Stomach (tissue), 8 donors: ENCODE measurements at regions not wholly inside any gene's neighbourhood (a gene's known extent, or its start where the extent isn't known, plus 50 kb on each side); places are given as distances from the start of the nearest gene placed in this dataset.

ENCODE experiments used
- DNase-seq, 2 donors: peaks; one replicate each; pipeline versions ENCODE4 v3.0.0 to v3.0.0-alpha.2; 2013 to 2019
- H3K27ac ChIP-seq, 5 donors: fragments of 200-600 bp in 4 of 5; sonication (generic) in 4 of 5; one replicate each; pipeline ENCODE4 v1.5.1; 2013 to 2019; ENCODE audit warnings: mild to moderate bottlenecking in 1 of 5, moderate library complexity in 1 of 5
- H3K27me3 ChIP-seq, 3 donors: fragments of 200-600 bp; sonication (generic); one replicate each; pipeline ENCODE4 v1.5.1; 2017 to 2019; ENCODE audit warnings: mixed run types in 1 of 3
- H3K36me3 ChIP-seq, 4 donors: fragments of 200-600 bp; sonication (generic); 1 replicate in 3 of 4; 2 replicates in 1 of 4; pipeline ENCODE4 v1.5.1; 2016 to 2019
- H3K4me1 ChIP-seq, 4 donors: fragments of 200-600 bp; sonication (generic); one replicate each; pipeline ENCODE4 v1.5.1; 2016 to 2019
- H3K4me3 ChIP-seq, 4 donors: fragments of 200-600 bp; sonication (generic) in 3 of 4; one replicate each; pipeline ENCODE4 v1.5.1; 2016 to 2019; ENCODE audit warnings: mild to moderate bottlenecking in 1 of 4
- H3K9me3 ChIP-seq, 4 donors: fragments of 200-600 bp; sonication (generic); one replicate each; pipeline ENCODE4 v1.5.1; 2016 to 2019
- EP300 ChIP-seq: sonication (generic); formaldehyde crosslinking; IDR thresholded peaks from one replicate; pipeline ENCODE4 v1.6.1; 2017; ENCODE audit warnings: antibody characterized with exemption
- POLR2A ChIP-seq, 4 donors: fragments of 450-650 bp; IDR thresholded peaks; one replicate each; pipeline ENCODE4 v1.6.1; 2016; ENCODE audit warnings: antibody characterized with exemption in 4 of 4, control low read depth in 2 of 4, mild to moderate bottlenecking in 1 of 4, moderate library complexity in 1 of 4
- POLR2AphosphoS5 ChIP-seq, 3 donors: sonication (generic); formaldehyde crosslinking; IDR thresholded peaks; one replicate each; pipeline ENCODE4 v1.6.1; 2016; ENCODE audit warnings: antibody characterized with exemption in 3 of 3
- WGBS, 5 donors: extraction: QIAGEN DNeasy Blood & Tissue Kit in 3 of 5; methylation state at CpG; one replicate each; pipeline versions ENCODE4 v1.1.5 to v1.1.7; 2013 to 2018; 5-methylcytosine and 5-hydroxymethylcytosine counted together
- intact Hi-C: fragments of 100-400 bp; cut with DNase I; formaldehyde crosslinking; loops from one replicate; pipeline ENCODE4 v1.15.1; 2023; ENCODE audit warnings: low total_unique reads
- TF ChIP-seq, protein P1 (sequence below), 7 experiments: fragments of 450-650 bp in 4 of 7; fragments of 200-600 bp in 3 of 7; sonication (generic) in 3 of 7; IDR thresholded peaks; one replicate each; pipeline ENCODE4 v1.5.1; 2016 to 2019; ENCODE audit warnings: antibody characterized with exemption in 7 of 7, control low read depth in 2 of 7, mild to moderate bottlenecking in 1 of 7
- donor health status: healthy with polysubstance abuse.
- donor health status: Bipolar disorder and iron deficiency.
- donor health status: healthy.

DNA sequence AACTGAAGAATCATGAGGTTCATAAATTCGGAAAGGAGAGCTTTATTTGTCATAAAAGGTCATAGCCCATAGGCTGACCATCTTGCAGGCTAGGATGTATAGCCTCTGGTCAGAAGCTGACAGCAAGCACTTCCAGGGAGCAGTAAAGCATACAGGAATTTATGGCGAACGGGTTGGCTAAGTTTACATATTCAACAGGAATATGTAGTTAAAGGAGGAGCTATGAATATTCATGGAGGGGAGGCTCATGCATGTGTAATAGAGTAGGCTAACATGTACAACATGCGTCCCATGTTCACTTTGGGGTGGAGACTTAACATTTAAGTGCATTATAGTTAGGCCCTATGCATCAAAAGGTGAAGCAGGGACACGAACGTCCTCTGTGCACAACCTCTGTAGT is 1425.7 kb upstream of the TENM3 start:
- intact Hi-C loops: no loop called here
- TF ChIP-seq EP300 (no peak), POLR2A (IDR thresholded peaks at IDR 0.05) (no peak), POLR2AphosphoS5 (IDR thresholded peaks at IDR 0.05) (no peak)
- TF ChIP-seq, protein P1, sequence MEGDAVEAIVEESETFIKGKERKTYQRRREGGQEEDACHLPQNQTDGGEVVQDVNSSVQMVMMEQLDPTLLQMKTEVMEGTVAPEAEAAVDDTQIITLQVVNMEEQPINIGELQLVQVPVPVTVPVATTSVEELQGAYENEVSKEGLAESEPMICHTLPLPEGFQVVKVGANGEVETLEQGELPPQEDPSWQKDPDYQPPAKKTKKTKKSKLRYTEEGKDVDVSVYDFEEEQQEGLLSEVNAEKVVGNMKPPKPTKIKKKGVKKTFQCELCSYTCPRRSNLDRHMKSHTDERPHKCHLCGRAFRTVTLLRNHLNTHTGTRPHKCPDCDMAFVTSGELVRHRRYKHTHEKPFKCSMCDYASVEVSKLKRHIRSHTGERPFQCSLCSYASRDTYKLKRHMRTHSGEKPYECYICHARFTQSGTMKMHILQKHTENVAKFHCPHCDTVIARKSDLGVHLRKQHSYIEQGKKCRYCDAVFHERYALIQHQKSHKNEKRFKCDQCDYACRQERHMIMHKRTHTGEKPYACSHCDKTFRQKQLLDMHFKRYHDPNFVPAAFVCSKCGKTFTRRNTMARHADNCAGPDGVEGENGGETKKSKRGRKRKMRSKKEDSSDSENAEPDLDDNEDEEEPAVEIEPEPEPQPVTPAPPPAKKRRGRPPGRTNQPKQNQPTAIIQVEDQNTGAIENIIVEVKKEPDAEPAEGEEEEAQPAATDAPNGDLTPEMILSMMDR (IDR thresholded peaks at IDR 0.05): no peak
- no peaks in the 10 kb centered on the region for H3K36me3 ChIP-seq
- 86 to 90% (median 88%) methylated on average over 6 of the region's 6 CpGs for WGBS, 5 donors
- no peaks in the 10 kb centered on the region for H3K27me3 ChIP-seq
- H3K4me3 ChIP-seq: no peak overlapping the region
- H3K4me1 ChIP-seq: no peaks in the 10 kb centered on the region
- DNase-seq: no peak
- no peaks in the 10 kb centered on the region for H3K9me3 ChIP-seq
- H3K27ac ChIP-seq: no peak overlapping the region

DNA sequence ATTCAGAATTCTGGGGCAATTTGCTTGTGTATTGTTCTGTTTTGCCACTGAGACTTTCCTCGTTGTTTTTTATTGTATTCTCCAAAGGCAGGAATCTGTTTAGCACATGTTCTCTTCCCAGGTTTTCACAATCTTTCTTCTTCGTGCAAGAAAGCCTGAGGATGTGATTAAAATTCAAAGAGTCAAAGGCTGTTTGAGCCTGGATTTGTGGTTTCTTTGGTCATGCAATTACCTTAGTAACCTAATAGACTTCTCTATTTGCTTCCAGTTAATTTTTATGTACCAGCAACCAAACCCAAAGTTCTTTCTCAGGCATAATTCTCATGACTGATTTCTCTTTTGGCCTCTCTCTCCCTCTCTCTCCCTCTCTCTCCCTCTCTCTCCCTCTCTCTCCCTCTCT is 1420.1 kb upstream of the TENM3 start:
- Histone ChIP-seq H3K36me3 (no peaks in the 10 kb centered on the region), H3K4me3 (no peak overlapping the region), H3K4me1 (peaks cover 0 to 11% (median 0%) of the 10 kb centered on the region in 4 donors), H3K9me3 (no peaks in the 10 kb centered on the region), H3K27ac (no peak overlapping the region), H3K27me3 (no peaks in the 10 kb centered on the region)
- intact Hi-C loops: loop anchor here (10.0 kb wide), 1 partner anchor 702 kb away; no protein-coding TSS in a partner anchor
- WGBS, 5 donors: 33 to 89% (median 39%) methylated on average over 1 to 2 of the region's 2 CpGs
- DNase-seq: no peak
- no peak for TF ChIP-seq POLR2AphosphoS5 (IDR thresholded peaks at IDR 0.05)
- TF ChIP-seq POLR2A (IDR thresholded peaks at IDR 0.05): no peak
- TF ChIP-seq, protein P1 (IDR thresholded peaks at IDR 0.05): no peak
- TF ChIP-seq EP300: no peak

DNA sequence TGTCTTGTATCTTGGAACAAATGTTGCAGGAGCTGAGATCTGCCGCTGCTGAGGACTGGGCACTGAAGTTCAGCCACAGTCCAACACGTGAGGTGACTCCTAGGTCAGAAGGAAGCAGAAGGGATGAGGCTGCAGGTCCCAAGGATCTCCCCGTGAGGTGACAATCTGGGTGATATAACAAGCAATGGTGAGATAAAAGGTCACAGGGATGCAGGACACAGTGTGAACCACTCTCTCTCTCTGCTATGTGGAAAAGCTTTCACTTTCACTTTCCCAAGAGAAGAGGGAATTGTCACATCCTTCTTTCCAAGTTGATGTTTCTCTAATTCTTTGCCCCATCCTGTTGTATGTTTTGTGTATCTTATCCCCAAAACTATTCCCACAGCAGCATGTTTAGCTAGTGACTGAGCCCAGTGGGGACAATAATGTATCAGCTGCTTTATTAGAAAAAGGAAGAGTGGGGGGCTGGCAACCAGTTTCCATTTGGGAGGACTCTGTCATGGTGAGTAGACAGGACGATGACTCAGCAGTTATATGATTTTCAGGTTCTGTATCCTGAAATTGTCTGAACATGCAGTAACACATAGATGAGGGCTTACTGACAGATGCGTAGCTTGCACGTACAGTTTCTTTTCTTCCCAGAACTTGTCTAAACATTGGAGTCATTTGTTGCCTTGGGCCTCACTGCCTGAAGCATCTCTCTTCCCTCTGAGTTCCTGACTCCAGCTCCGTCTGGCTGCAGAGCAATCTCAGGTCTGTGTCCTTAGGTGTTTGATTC is 1415.8 kb upstream of the TENM3 start:
- Histone ChIP-seq H3K4me3 (peak overlapping the region; percentile 23 to 39 (median 30)), H3K27me3 (no peaks in the 10 kb centered on the region), H3K4me1 (peaks cover 0 to 11% (median 0%) of the 10 kb centered on the region in 4 donors), H3K9me3 (no peaks in the 10 kb centered on the region), H3K36me3 (no peaks in the 10 kb centered on the region), H3K27ac (no peak overlapping the region)
- WGBS, 5 donors: 51 to 64% (median 58%) methylated on average over 7 of the region's 7 CpGs
- TF ChIP-seq EP300: no peak
- no peak for TF ChIP-seq POLR2A (IDR thresholded peaks at IDR 0.05)
- no peak for TF ChIP-seq POLR2AphosphoS5 (IDR thresholded peaks at IDR 0.05)
- intact Hi-C loops: loop anchor here (10.0 kb wide), 1 partner anchor 697 kb away; no protein-coding TSS in a partner anchor
- DNase-seq: peak in 1 of 2 donors; percentile 43

DNA sequence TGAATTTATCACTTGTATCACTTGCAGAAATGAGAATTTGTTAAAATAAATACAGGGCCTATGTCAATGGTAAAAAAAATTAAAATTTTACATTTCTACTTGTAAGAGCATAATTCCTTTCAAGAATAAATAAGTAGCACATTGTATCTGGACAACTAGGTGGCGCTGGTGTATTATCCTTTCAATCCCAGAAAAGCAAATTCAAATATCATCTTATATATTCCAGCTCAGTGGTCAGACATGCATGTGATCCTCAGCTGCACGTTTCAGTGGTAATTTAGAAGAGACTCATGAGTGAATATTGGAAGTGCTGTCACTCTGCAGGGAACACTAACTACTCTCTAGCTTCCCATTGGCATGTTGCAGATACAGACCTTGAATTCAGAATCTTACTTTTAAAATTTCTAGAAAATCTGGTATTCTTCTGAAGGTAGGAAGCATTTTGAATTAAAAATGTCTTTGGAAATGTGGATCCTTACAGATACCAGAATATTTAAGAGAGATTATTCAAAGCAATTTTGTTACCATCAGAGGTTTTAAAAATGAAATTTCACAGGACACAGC is 1414.7 kb upstream of the TENM3 start:
- Histone ChIP-seq H3K9me3 (no peaks in the 10 kb centered on the region), H3K27ac (no peak overlapping the region), H3K4me3 (no peak overlapping the region), H3K27me3 (no peaks in the 10 kb centered on the region), H3K36me3 (no peaks in the 10 kb centered on the region), H3K4me1 (peaks cover 0 to 11% (median 0%) of the 10 kb centered on the region in 4 donors)
- WGBS, 5 donors: 0 to 4% (median 2%) methylated on average over 2 of the region's 2 CpGs
- no peak for TF ChIP-seq POLR2A (IDR thresholded peaks at IDR 0.05)
- TF ChIP-seq, protein P1 (IDR thresholded peaks at IDR 0.05): peak in 5 of 7 experiments; percentile 39 to 66 (median 44)
- peak in 1 of 2 donors; percentile 88 for DNase-seq
- intact Hi-C loops: loop anchor here (10.0 kb wide), 1 partner anchor 696 kb away; no protein-coding TSS in a partner anchor
